Muscle layer of duodenum (tissue), 2 donors: ENCODE measurements at regions not wholly inside any gene's neighbourhood (a gene's known extent, or its start where the extent isn't known, plus 50 kb on each side); places are given as distances from the start of the nearest gene placed in this dataset.
"Not testable (repeated sequence)": the region's sequence is repeated elsewhere in the genome, so short reads cannot be mapped to it uniquely, and the experiment has no call there.

Source experiments
- H3K27ac ChIP-seq: one replicate; pipeline ENCODE4 v1.7.0; 2013; ENCODE audit warnings: mild to moderate bottlenecking, low read length
- H3K27me3 ChIP-seq: one replicate; pipeline ENCODE4 v1.7.0; 2013; ENCODE audit warnings: low read depth, mild to moderate bottlenecking, control low read depth, low read length
- H3K36me3 ChIP-seq, 2 donors: one replicate each; pipeline ENCODE4 v1.7.0; 2013; ENCODE audit warnings: low read length in 2 of 2, control low read depth in 1 of 2, mild to moderate bottlenecking in 1 of 2; ENCODE audit not compliant: insufficient read depth in 2 of 2, control insufficient read depth in 1 of 2
- H3K4me1 ChIP-seq, 2 donors: one replicate each; pipeline ENCODE4 v1.7.0; 2013; ENCODE audit warnings: low read length in 2 of 2, mild to moderate bottlenecking in 2 of 2, control low read depth in 1 of 2, moderate library complexity in 1 of 2; ENCODE audit not compliant: insufficient read depth in 2 of 2, control insufficient read depth in 1 of 2
- H3K4me3 ChIP-seq, 2 donors: one replicate each; pipeline ENCODE4 v1.7.0; 2013; ENCODE audit warnings: low read length in 2 of 2, low read depth in 1 of 2, mild to moderate bottlenecking in 1 of 2
- H3K9me3 ChIP-seq, 2 donors: one replicate each; pipeline ENCODE4 v1.7.0; 2013; ENCODE audit warnings: low read length in 2 of 2, control low read depth in 1 of 2, mild to moderate bottlenecking in 1 of 2; ENCODE audit not compliant: control insufficient read depth in 1 of 2
- donor health status: healthy.

DNA sequence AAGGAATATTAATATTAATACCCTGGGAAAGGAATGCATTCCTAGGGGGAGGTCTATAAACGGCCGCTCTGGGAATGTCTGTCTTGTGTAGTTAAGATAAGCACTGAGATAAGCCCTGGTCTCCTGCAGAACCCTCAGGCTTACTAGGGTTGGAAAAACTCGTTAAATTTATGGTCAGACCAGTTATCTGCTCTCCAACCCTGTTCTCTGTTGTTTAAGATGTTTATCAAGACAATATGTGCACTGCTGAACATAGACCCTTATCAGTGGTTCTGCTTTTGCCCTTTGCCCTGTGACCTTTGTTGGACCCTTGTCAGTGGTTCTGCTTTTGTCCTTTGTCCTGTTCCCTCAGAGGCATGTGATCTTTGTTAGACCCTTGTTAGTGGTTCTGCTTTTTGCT, 1276.7 kb upstream of the ALCAM start:
- not testable (repeated sequence) for H3K27me3 ChIP-seq, H3K4me3 ChIP-seq, H3K9me3 ChIP-seq, H3K36me3 ChIP-seq, H3K27ac ChIP-seq, H3K4me1 ChIP-seq

DNA sequence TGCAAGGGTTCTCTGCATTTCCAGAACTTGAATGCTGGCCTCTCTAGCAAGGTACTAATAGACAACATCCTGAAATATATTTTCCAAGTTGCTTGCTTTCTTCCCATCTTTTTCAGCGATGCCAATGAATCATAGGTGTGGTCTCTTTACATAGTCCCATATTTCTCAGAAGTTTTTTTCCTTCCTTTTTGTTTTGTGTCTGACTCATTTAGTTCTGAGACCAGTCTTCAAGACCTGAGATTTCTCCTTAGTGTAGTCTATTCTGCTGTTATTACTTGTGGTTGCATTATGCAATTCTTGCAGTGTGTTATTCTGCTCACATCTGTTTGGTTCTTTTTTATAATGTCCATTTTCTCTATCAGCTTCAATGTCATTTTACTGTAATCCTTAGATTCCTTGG, 1265.0 kb upstream of the ALCAM start:
- Histone ChIP-seq H3K4me1 (no peaks in the 10 kb centered on the region), H3K36me3 (no peaks in the 10 kb centered on the region)

DNA sequence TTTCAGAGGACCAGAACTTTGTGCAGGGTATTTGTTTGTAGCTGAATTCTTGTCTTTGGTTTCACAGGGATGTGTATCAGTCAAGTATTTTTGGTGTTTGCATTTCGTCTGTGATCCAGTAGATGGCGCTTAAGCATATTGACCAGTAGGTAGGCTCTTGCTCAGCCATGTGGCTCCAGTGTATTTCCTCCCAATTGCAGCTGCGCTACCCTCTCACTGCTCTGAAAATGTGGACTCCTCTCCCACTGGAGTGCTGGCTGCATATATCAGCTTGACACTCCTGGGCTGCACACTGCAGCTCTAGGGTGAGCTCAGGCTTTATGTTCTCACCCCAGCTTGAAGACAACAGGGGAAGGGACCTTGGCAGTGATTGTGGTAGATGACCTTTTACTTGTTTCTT, 1264.3 kb upstream of the ALCAM start:
- Histone ChIP-seq H3K4me3 (no peak overlapping the region), H3K4me1 (no peaks in the 10 kb centered on the region)

More for the DNA sequence above, 1265.0 kb upstream of the ALCAM start:
- no peaks in the 10 kb centered on the region for H3K27me3 ChIP-seq
- no peak overlapping the region for H3K4me3 ChIP-seq
- no peaks in the 10 kb centered on the region for H3K9me3 ChIP-seq
- H3K27ac ChIP-seq, result no peak overlapping the region

DNA sequence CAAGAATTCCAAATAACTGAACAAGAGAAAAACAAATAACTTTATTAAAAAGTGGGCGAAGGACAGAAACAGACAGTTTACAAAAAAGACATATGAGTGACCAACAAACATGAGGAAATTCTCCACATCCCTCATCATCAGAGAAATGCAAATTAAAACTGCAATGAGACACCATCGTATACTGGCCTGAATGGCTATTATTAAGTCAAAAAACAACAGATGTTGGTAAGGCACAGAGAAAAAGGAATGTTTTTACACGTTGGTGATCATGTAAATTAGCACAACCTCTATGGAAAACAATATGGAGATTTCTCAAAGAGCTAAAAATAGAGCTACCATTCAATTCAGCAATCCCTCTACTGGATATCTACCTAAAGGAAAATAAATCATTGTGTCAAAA, 1260.4 kb upstream of the ALCAM start:
- Histone ChIP-seq H3K27me3 (no peaks in the 10 kb centered on the region), H3K4me1 (no peaks in the 10 kb centered on the region), H3K27ac (no peak overlapping the region)

More for the DNA sequence above, 1264.3 kb upstream of the ALCAM start:
- no peaks in the 10 kb centered on the region for H3K27me3 ChIP-seq
- H3K9me3 ChIP-seq, result no peaks in the 10 kb centered on the region
- no peak overlapping the region for H3K27ac ChIP-seq
- no peaks in the 10 kb centered on the region for H3K36me3 ChIP-seq

DNA sequence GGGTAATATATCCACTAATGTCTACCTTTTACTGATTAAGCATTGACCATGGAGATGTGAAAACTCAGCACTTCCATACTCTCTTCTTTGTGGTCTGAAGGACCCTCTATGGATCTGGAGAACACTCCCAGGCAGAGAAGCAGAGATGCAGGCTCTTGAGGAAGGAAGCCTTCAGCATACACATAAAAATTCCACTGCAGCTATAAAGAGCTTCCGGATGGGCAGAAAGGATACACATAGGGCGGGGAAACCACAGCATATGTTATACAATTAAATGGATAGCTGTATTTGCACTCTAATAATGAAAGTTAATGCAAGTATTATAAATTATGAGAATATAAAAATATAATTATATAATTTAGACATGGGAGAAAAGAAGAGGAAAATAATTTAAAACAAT, 1258.2 kb upstream of the ALCAM start:
- Histone ChIP-seq H3K4me3 (no peak overlapping the region), H3K27ac (no peak overlapping the region), H3K27me3 (no peaks in the 10 kb centered on the region), H3K4me1 (no peaks in the 10 kb centered on the region), H3K36me3 (no peaks in the 10 kb centered on the region), H3K9me3 (no peaks in the 10 kb centered on the region)

More for the DNA sequence above, 1260.4 kb upstream of the ALCAM start:
- H3K9me3 ChIP-seq, result no peaks in the 10 kb centered on the region
- no peaks in the 10 kb centered on the region for H3K36me3 ChIP-seq
- no peak overlapping the region for H3K4me3 ChIP-seq

DNA sequence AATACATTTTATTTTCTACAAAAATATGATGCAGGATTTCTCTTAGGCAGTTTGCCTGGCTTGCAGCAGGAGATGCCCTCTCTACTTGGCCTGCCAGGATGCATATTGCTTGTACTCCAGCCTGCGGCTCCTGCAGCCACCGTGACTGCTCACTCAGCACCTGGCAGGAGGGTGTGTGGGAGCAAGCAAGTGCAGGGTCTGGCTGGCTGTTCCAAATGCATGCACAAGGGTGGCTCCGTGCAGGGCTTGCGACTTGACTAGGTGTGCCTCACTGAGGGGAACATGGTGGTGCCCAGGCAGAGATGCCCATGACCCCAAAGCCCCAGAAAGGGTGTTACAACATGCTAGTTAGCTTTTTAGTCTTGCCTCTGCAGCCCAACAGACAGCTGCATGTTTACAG, 1240.2 kb upstream of the ALCAM start:
- Histone ChIP-seq H3K36me3 (no peaks in the 10 kb centered on the region), H3K9me3 (no peaks in the 10 kb centered on the region), H3K4me3 (no peak overlapping the region), H3K4me1 (no peaks in the 10 kb centered on the region), H3K27me3 (no peaks in the 10 kb centered on the region), H3K27ac (no peak overlapping the region)

DNA sequence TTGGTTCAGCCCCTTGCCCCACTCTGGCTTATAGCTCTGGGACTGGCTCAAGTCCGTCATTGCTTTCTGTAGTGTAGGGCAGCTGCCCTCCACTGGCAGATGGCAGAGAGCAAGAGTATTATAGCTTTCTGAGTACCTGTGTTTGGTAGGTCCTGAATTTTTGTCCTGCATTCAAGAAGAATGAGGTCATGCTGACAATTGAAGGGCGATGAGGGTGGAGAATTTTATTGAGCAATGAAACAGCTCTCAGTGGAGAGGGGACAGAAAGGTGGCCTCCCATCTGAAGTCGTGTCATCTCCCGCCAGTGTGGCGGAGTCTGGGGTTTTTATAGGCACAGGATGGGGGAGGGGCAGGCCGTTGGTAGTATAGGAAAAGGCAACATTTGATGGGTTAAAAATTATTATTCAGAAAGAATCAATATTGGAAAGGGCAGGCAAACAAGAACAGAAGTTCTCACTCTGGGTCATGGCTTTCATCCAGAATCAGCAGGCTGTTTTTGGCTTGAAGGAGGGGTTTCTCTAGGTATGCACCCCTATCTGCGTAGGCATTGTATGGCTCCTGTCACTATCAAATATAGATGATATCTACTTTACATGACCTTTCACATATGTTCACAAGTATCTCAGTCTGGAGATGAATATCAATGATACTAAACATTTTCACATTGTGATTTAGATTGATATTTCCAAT, 1239.7 kb upstream of the ALCAM start:
- H3K4me1 ChIP-seq, result no peaks in the 10 kb centered on the region
- no peaks in the 10 kb centered on the region for H3K36me3 ChIP-seq
- H3K9me3 ChIP-seq, result no peaks in the 10 kb centered on the region
- no peak overlapping the region for H3K4me3 ChIP-seq
- no peak overlapping the region for H3K27ac ChIP-seq
- H3K27me3 ChIP-seq, result no peaks in the 10 kb centered on the region

DNA sequence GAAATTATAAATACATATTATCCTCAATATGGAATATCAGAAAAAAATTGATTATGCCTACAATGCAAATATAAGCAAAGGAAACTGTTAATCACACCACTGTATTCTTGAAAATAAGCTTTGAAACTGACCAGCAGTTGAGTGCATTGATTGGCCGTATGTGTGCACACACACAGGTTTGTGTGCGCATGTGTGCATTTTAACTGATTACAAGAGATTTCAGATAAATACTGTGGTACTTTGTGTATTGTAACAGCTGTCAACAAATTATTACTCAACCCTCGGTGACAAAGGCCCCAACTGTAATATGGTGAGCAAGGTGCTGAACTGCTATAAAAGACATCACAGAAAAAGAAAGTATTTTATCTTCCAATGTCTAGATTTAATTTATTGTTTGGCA, 1238.9 kb upstream of the ALCAM start:
- Histone ChIP-seq H3K27ac (no peak overlapping the region), H3K4me3 (no peak overlapping the region), H3K9me3 (no peaks in the 10 kb centered on the region), H3K27me3 (no peaks in the 10 kb centered on the region), H3K4me1 (no peaks in the 10 kb centered on the region), H3K36me3 (no peaks in the 10 kb centered on the region)

DNA sequence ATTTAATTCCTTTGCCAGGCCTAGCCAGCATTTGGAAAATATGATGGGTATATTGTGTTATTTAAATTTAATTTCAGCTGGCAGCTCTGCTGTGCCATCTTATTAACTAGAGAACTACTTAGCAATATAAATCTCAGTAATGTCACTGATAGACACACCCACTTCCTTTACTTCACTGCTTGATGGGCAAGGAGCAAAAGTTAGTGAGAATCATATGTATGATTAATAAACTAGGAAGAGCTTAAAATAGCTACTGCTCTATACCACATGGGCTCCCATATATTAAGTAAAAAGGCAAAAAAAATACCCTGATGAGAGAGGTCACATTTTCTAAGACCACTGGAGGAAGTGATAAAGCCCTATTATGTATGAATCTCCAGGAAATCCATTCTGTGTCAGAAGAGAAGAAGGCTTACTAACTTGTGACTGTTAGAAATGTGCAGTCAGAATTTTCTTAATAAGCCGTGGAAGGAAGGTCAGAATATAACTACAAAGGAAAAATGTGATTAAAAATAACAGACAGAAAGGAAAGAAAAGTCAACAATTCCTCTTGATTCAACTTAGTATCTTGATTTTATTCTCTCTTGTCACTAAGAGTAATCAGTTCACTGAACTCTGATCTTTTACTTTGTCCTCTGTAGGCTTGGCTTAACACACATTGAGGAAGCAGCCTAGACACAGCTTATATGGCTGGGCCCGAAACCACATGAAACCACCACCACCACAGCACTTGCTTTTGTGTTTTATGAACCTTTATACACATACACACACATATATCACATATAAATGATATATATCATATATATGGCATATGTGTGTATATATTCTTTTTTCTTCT, 1233.9 kb upstream of the ALCAM start:
- Histone ChIP-seq H3K4me3 (no peak overlapping the region), H3K27ac (no peak overlapping the region), H3K36me3 (no peaks in the 10 kb centered on the region), H3K9me3 (no peaks in the 10 kb centered on the region), H3K27me3 (no peaks in the 10 kb centered on the region), H3K4me1 (no peaks in the 10 kb centered on the region)

DNA sequence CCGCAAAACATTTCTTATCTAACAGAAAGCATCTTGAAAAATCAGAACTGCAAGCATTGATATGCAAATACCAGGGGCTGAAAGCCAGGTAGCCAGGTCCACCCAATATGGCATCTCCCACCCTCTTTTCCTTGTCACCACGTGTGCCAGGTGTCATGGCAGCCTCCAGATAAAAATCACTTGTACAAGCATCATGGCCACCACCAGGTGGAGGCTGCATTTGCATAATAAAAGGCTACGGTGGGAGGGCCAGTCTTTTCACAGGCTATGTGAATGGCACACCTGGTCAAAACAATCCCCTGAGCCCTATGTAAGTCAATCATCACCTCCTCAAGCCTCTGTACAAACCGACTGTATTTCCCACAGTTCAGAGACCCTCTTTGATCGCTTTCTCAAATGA, 1233.1 kb upstream of the ALCAM start:
- H3K9me3 ChIP-seq, result no peaks in the 10 kb centered on the region
- H3K4me3 ChIP-seq, result no peak overlapping the region
- no peaks in the 10 kb centered on the region for H3K27me3 ChIP-seq
- no peak overlapping the region for H3K27ac ChIP-seq
- H3K4me1 ChIP-seq, result no peaks in the 10 kb centered on the region
- H3K36me3 ChIP-seq, result no peaks in the 10 kb centered on the region

DNA sequence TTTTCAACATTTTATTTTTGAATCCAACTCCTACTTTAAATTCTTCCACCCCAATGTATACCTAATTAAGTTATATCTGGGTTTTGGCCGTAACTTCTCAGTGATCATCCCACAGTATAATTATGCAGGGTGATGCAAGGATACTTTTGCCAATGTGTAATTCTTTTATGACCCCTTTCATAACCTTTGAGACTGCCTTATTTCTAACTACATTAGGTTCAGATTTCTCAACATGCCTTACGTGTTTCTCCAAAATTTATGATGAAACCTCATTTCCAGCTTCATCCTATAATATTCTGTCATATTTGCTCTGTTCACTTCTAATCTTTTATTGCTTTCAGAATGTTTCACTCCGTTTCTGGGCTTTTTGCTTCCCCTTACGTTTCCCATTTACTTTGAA, 1229.6 kb upstream of the ALCAM start:
- Histone ChIP-seq H3K9me3 (no peaks in the 10 kb centered on the region), H3K4me3 (no peak overlapping the region), H3K27ac (no peak overlapping the region), H3K27me3 (no peaks in the 10 kb centered on the region), H3K4me1 (no peaks in the 10 kb centered on the region), H3K36me3 (no peaks in the 10 kb centered on the region)
